CMK (cell line): ENCODE measurements at regions not wholly inside any gene's neighbourhood (a gene's known extent, or its start where the extent isn't known, plus 50 kb on each side); places are given as distances from the start of the nearest gene placed in this dataset.

Experiments
- DNase-seq: peaks from one replicate; pipeline ENCODE4 v3.0.0-alpha.2; 2010; ENCODE audit warnings: low read depth

DNA sequence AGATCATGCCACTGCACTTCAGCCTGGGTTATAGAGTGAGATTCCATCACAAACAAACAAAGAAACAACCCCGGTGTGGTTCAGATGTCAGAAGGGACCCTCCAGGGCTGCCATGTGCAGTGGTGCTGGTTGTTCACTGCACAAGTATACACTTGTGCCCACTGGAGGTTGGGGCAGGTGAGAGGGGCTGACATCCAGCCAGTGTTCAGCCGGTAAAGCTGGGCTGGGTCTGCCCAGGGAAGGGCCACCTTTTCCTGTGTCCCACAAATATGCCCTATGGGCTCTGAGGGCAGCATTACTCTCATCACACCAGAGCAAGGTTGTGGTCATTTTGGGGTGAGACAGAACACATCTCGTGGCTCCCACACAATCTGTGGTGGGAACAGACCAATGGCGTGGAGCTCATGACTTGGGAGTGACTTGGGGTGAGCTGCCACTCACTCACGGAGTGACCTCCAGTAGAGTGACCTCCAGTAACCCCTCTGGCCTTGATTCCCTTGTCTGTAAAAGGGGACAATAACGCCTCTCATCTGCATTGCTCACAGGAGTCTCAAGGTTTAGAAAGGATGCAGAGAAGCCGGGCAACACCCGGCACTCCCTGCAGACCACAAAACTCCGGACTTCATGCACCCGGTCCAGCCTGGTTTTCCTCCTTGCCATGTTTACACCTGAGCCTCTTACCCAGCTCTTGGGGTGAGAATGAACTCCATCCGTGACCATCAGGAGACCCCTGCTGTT, 69.0 kb upstream of the VRK1 start:
- no peak for DNase-seq

DNA sequence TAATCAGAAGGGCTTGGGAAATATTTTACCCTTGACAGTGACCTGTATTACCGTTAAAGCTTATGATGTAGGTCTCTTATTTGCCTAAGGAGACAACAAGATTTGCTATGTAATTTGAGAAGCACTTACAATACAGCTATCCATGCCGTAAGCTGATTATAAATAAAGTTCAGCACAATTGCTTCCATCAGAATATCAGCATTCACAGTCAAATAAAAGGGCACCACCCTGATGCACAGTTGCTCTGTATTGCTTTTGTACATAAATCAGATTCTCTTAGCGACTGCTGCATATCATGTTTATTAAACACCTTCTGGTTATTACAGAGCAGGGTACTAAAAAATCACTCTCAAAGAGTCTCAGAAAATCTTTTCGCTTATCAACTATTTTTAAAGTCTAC, 67.3 kb upstream of the VRK1 start:
- DNase-seq, result no peak

DNA sequence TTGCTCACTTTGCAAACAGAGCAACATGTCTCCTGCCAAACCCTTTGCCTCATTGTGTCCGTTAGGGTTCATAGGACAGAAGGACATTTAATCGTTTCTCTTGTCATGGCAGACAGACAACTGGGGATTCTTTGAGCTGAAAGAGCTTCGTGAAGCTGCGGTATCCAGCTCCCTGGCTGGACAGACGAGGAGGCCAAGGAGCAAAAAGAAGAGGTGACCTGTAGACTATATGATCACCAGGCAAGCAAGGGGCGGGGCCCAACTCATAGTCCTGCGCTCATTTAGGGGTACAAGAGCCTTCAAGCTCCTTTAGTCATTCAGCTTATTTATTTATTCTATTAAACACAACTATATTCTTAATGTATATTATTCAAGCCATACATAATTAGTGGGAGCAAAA, 66.8 kb upstream of the VRK1 start:
- DNase-seq, result no peak

DNA sequence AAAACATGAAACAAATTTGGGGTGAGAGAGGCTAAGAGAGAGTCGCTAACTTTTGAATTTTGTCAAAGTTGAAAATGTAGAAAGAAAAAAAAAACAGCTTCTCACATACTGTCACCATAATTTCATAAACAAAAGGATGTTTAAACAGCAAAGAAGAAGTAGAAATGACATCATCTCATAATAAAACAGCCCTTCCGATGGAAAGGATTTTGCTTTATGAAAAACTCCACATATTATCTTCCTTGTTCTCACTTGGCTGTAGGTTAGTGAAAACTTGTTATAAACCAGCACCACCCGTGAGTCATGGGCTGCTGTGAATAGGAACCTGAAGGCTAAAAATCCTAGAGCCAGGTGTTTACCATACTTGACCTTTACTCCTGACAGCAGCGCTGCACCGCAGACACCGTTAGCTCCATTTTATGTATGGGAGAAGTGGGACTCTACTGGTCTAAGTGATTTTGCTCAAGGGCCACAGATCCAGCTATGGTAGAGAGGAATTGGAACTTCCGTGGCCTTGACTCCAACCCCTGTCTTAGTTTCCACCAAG, 63.0 kb upstream of the VRK1 start:
- DNase-seq, result no peak

DNA sequence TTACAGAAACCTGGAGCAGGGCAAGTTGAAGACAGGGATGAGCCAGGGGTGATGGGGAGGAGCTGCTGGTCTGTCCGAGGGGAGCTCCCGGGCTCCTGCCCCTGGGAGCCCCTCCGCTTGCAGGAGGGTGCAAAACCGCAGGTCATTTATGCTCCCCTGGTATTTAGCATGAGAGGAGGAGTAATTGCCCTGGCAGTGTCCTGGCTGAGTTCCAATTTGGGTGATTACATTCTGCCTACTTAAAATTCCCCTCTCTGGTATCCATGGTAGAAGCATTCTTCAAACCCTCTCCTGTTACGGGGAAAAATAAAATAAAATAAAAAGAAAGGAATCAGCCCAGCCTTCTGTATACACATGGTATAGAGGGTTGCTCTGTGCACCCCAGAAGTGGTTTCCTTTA, 61.7 kb upstream of the VRK1 start:
- no peak for DNase-seq

DNA sequence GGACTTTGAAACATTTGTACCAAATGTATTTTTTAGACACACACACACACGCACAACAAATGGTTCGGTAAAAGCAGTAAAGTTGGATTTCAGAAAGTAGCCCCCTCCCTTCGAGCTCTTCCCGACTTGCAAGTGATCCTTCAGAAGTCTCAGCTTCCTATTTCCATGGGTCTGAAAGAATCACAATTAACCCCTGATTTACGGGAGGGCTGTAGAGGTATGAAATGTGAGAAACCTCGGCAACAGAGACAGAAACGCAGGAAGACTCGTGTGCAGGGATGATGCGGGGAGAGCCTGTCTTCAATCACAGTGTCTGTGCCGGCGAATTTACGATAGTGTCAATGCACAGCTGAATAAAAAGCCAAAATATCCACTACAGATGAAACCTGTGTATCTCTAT, 60.7 kb upstream of the VRK1 start:
- no peak for DNase-seq

DNA sequence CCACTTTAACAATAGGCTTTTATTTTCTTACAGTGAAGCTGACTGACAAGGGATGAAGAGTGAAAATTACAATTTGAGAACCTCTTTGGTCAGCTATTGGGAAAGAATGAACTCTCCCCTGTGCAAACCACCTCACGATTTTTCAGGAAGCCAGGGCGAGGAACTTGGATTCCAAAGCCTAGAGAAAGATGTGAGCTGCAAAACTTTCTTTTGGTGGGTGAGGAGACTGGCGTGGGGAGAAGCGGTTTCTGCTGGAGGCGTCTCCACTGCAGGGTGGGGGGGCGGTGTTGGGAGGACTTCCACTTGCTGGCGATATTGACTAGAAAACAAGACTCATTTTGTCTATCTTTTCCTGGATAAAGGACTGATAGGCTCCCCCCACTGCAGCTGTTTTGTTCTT, 59.3 kb upstream of the VRK1 start:
- DNase-seq, result no peak

DNA sequence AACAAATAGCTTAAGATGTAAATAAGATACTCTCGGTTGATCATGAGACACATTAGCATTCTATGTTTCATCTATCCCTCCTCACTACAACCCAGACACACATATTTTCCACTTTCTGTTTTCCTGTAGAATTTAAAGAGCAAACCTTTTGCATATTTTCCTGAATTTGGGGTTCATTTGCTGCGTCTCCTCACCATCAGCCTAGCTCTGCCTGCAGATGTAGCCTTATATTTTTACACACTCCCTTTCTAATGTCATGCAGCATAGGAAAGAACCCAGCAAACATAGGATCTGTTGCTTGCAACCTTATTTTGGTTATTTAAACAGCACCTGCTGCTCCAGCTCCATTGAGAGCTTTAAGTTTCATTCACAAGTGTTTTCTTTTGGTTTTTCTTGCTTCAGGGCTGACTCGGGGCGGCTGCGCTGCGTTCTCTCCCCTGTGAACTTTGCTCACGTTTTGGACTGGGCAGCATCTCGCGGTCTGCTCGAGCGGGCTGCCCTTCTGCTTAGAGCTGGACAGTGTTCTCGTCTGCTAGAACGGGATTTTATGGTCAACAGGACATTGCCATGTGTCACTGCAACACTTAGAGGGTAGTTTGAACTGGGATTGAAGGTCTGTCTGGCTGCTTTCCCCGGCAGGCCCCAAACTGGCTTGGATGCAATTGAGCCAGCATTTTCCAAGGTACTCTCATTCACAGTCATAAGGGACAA, 57.8 kb upstream of the VRK1 start:
- DNase-seq, result no peak

DNA sequence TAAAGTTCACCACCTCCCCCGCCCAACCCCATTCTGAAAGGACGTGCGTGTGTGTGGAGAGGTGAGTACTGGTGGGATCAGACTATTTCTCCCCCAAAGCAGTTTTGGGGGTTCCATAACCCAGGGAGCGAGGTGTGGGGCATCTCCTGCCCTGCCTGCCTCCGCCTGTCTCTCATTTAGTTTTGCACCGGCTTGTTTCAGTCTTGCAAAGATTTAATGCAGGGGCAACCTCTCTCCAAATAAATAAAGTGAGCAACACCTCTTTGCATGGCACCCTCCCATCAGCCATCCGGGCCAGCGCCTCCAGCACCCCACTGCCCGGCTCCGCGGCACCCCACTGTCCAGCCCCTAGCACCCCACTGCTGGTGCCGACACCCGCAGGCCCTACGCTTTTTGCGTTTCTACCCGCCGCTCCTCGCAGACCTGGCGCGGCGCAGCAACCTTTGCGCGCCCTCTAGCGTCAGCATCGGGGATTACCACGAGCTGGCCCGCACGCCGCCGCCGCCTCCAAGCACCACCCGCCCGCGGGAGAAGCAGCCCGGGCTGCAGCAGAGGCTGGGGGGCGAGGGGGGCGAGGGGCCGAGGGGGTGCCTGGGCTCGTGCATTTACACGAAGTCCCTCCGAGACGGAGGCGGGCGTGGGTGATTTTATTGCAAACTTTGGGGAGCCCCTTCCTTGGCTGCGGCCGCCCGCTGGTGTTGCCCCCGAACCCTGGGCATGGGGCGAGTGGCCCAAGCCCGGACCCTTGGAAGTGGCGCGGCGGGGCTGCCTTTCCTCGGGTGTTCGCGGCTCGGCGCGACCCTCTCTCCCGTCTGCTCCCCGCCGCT, 55.8 kb upstream of the VRK1 start:
- no peak for DNase-seq

DNA sequence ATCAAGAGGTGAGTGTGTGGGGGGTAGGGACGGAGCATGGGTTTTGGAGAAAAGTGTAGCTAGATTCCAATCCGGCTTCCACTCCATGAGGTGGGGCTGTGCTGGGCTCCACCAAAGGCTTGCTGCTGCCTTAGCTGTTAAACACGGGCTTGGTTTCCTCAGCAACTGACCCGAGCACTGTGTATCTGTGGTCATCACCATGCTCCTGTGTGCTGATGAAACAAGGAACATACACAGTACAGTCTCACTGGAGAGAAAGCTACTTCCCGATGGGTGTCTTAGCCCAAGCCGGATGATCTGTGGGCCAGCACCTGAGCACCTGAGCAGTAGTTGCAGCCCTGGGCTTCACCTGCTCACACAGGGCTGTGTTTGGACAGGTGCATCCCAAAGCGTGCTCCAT, 52.9 kb upstream of the VRK1 start:
- no peak for DNase-seq

DNA sequence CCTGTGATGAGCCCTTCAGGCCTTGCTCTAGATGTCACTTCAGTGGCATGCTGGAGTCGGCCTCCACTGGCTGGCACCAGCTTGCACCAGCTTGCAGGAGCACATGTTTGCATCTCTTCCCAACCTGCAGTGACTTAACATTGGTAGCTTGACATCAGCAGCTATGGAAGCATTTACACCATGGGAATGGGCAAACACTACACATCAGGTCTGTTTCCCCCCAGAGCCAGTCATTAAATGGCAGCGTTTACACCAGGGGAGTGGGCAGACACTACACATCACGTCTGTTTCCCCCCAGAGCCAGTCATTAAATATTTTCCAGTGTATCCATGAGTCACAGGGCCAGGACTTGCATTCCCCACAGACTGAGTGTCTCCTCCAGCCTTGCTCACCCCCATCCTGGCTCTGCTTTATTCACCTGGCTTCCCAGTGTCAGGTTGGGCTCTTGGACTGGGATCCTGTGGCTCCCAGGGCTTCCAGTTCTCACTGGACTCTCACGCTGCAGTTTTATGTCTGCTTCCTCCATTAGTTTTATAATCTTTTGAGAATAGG, 51.6 kb upstream of the VRK1 start:
- DNase-seq, result no peak

DNA sequence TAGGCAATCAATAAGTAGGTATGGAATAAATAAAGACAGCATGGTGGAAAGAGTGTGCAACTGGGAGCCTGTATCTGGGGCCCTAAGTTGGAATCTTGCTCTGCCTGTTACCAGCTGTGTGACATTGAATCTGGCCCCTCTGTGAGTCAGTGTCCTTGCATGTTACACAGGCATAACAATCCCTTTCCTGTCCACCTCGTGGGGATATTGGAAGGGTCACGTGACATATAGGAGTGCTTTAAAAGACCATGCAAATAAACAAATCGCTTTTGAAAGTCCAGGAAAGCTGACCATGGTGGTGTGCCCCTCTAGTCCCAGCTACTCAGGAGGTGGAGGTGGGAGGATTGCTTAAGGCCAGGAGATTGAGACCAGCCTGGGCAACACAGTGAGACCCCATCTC, 51.1 kb upstream of the VRK1 start:
- no peak for DNase-seq

DNA sequence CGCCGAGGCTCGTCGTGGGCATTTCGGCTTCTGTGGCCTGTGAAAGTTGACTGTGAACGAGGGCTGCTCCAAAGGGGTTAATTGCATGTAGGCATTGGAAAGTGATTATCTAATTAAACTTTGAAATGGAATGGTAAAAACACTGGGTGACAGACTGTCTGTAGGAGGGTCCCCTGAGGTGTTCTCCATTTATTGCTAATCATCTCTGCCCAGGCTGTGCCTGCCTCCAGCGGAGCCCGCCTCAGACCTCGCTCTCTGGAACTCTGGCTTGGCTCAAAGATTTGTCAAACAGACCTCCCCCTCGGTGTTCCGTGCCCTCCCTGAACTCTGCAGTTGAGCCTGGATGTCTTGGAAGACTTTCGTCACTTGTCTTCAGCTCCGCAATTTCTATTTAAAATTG, 50.2 kb upstream of the VRK1 start:
- no peak for DNase-seq
